GM18505 (cell line): ENCODE measurements at regions not wholly inside any gene's neighbourhood (a gene's known extent, or its start where the extent isn't known, plus 50 kb on each side); places are given as distances from the start of the nearest gene placed in this dataset.
"Not testable (repeated sequence)": the region's sequence is repeated elsewhere in the genome, so short reads cannot be mapped to it uniquely, and the experiment has no call there.

ENCODE experiments used
- ATAC-seq: cut with Tn5 transposase; IDR thresholded peaks from one replicate; pipeline ENCODE4 v1.9.1; 2021; ENCODE audit not compliant: unreplicated experiment
- POLR2A ChIP-seq: IDR thresholded peaks from 4 replicates; pipeline ENCODE4 v1.6.1; 2011; ENCODE audit warnings: borderline replicate concordance; ENCODE audit not compliant: insufficient read depth, insufficient read length; ENCODE audit errors: extremely low read depth

GRCh38 chr14:105659935-105660527 is 133.6 kb downstream of the TMEM121 start:
- no peak for TF ChIP-seq POLR2A
- ATAC-seq: no peak

- TF ChIP-seq POLR2A: no peak
- no peak for ATAC-seq
Measured at GRCh38 chr14:105660816-105661531, 134.6 kb downstream of the TMEM121 start.

GRCh38 chr14:105662043-105662442 is 135.7 kb downstream of the TMEM121 start:
- not testable (repeated sequence) for ATAC-seq

- not testable (repeated sequence) for ATAC-seq
Measured at GRCh38 chr14:105662592-105662991, 136.2 kb downstream of the TMEM121 start.

- not testable (repeated sequence) for ATAC-seq
Measured at GRCh38 chr14:105663323-105663722, 136.9 kb downstream of the TMEM121 start.

- not testable (repeated sequence) for ATAC-seq
Measured at GRCh38 chr14:105663818-105664596, 137.6 kb downstream of the TMEM121 start.

- no peak for TF ChIP-seq POLR2A
- ATAC-seq: no peak
Measured at GRCh38 chr14:105664691-105665090, 138.3 kb downstream of the TMEM121 start.

- no peak for TF ChIP-seq POLR2A
Measured at GRCh38 chr14:105665247-105665950, 139.0 kb downstream of the TMEM121 start.

GRCh38 chr14:105665951-105666277 is 139.5 kb downstream of the TMEM121 start:
- ATAC-seq: no peak
- no peak for TF ChIP-seq POLR2A

More at GRCh38 chr14:105665247-105665950, 139.0 kb downstream of the TMEM121 start:
- ATAC-seq: no peak

GRCh38 chr14:105666420-105666819 is 140.0 kb downstream of the TMEM121 start:
- ATAC-seq: no peak
- TF ChIP-seq POLR2A: no peak

GRCh38 chr14:105666991-105667662 is 140.7 kb downstream of the TMEM121 start:
- peak; percentile 40 for TF ChIP-seq POLR2A
- ATAC-seq: not testable (repeated sequence)

GRCh38 chr14:105667663-105668020 is 141.3 kb downstream of the TMEM121 start:
- TF ChIP-seq POLR2A: peak; percentile 15

GRCh38 chr14:105668021-105668420 is 141.6 kb downstream of the TMEM121 start:
- TF ChIP-seq POLR2A: peak; percentile 9
- not testable (repeated sequence) for ATAC-seq

More at GRCh38 chr14:105667663-105668020, 141.3 kb downstream of the TMEM121 start:
- ATAC-seq: not testable (repeated sequence)

- not testable (repeated sequence) for ATAC-seq
Measured at GRCh38 chr14:105668471-105669230, 142.3 kb downstream of the TMEM121 start.

GRCh38 chr14:105669231-105669610 is 142.8 kb downstream of the TMEM121 start:
- not testable (repeated sequence) for ATAC-seq

GRCh38 chr14:105669646-105670045 is 143.3 kb downstream of the TMEM121 start:
- ATAC-seq: not testable (repeated sequence)

- not testable (repeated sequence) for ATAC-seq
Measured at GRCh38 chr14:105672450-105673200, 146.2 kb downstream of the TMEM121 start.
